GM23338 (cell line): ENCODE measurements at regions not wholly inside any gene's neighbourhood (a gene's known extent, or its start where the extent isn't known, plus 50 kb on each side); places are given as distances from the start of the nearest gene placed in this dataset.

Experiments
- ATAC-seq: fragments of 200-7000 bp; cut with Tn5 transposase; 3 replicates; pipeline ENCODE4 v1.9.1; 2020
- DNase-seq: peaks from one replicate; pipeline ENCODE4 v3.0.0-alpha.2; 2015; ENCODE audit warnings: low spot score
- H2AFZ ChIP-seq: fragments of 200-600 bp; sonication (generic); 2 replicates; pipeline ENCODE4 v1.8.0; 2016; ENCODE audit warnings: antibody characterized with exemption, mild to moderate bottlenecking, moderate library complexity
- H3F3A ChIP-seq: fragments of 200-600 bp; sonication (generic); replicated peaks from 2 replicates; pipeline ENCODE4 v1.8.0; 2017; ENCODE audit warnings: antibody characterized with exemption, mixed run types, low read depth
- H3K27ac ChIP-seq: fragments of 200-600 bp; sonication (generic); 2 replicates; pipeline ENCODE4 v1.6.1; 2016; ENCODE audit warnings: low read depth
- H3K27me3 ChIP-seq: fragments of 200-600 bp; sonication (generic); 2 replicates; pipeline ENCODE4 v1.8.0; 2016; ENCODE audit warnings: mild to moderate bottlenecking, mixed run types, moderate library complexity; ENCODE audit not compliant: insufficient read depth
- H3K36me3 ChIP-seq: fragments of 200-600 bp; sonication (generic); 2 replicates; pipeline ENCODE4 v1.8.0; 2016; ENCODE audit warnings: mild to moderate bottlenecking; ENCODE audit not compliant: insufficient read depth
- H3K4me1 ChIP-seq: fragments of 200-600 bp; sonication (generic); 2 replicates; pipeline ENCODE4 v1.8.0; 2016; ENCODE audit warnings: mild to moderate bottlenecking, moderate library complexity; ENCODE audit not compliant: insufficient read depth
- H3K4me2 ChIP-seq: fragments of 200-600 bp; sonication (generic); 2 replicates; pipeline ENCODE4 v1.7.1; 2017; ENCODE audit warnings: mixed run types
- H3K4me3 ChIP-seq: fragments of 200-600 bp; sonication (generic); 2 replicates; pipeline ENCODE4 v1.6.1; 2016; ENCODE audit warnings: mixed run types
- H3K79me2 ChIP-seq: fragments of 200-600 bp; sonication (generic); replicated peaks from 2 replicates; pipeline ENCODE4 v1.8.0; 2017; ENCODE audit warnings: mild to moderate bottlenecking; ENCODE audit not compliant: insufficient read depth
- H3K9me2 ChIP-seq: fragments of 200-600 bp; sonication (generic); 2 replicates; pipeline ENCODE4 v1.8.0; 2017; ENCODE audit not compliant: insufficient read depth
- H4K20me1 ChIP-seq: fragments of 200-600 bp; sonication (generic); replicated peaks from 2 replicates; pipeline ENCODE4 v1.8.0; 2017; ENCODE audit warnings: mild to moderate bottlenecking; ENCODE audit not compliant: insufficient read depth
- H3K27ac Mint-ChIP-seq: 2 replicates; pipeline ENCODE4 v1.8.0; 2020; ENCODE audit warnings: inconsistent platforms, mild to moderate bottlenecking, moderate library complexity, mixed read lengths
- H3K27me3 Mint-ChIP-seq: 3 replicates; pipeline ENCODE4 v1.8.0; 2022; ENCODE audit warnings: low read depth, mild to moderate bottlenecking, moderate library complexity, mixed read lengths, inconsistent platforms; ENCODE audit not compliant: insufficient read depth, poor library complexity
- H3K36me3 Mint-ChIP-seq: 3 replicates; pipeline ENCODE4 v1.8.0; 2021; ENCODE audit warnings: low read depth, mild to moderate bottlenecking, inconsistent platforms, moderate library complexity, mixed read lengths
- H3K4me1 Mint-ChIP-seq: 3 replicates; pipeline ENCODE4 v1.8.0; 2020; ENCODE audit warnings: mild to moderate bottlenecking, inconsistent platforms, mixed read lengths
- H3K4me3 Mint-ChIP-seq: 3 replicates; pipeline ENCODE4 v1.8.0; 2021; ENCODE audit warnings: moderate library complexity, mild to moderate bottlenecking, inconsistent platforms, mixed read lengths
- H3K9me3 Mint-ChIP-seq: 3 replicates; pipeline ENCODE4 v1.8.0; 2020; ENCODE audit warnings: moderate library complexity, mild to moderate bottlenecking, inconsistent platforms, mixed read lengths
- JUNB ChIP-seq: IDR thresholded peaks from one replicate; pipeline ENCODE4 v1.6.1; 2016; ENCODE audit warnings: antibody characterized with exemption; ENCODE audit not compliant: unreplicated experiment
- POLR2AphosphoS5 ChIP-seq: IDR thresholded peaks from 2 replicates; pipeline ENCODE4 v1.6.1; 2016; ENCODE audit warnings: antibody characterized with exemption, low read depth
- REST ChIP-seq: IDR thresholded peaks from one replicate; pipeline ENCODE4 v1.6.1; 2018; ENCODE audit warnings: antibody characterized with exemption; ENCODE audit not compliant: unreplicated experiment
- ZNF462 ChIP-seq: fragments of 250-450 bp; sonication (Bioruptor Pico); IDR thresholded peaks from 2 replicates; pipeline ENCODE4 v1.5.0; 2020; ENCODE audit warnings: mild to moderate bottlenecking, moderate library complexity

- Mint-ChIP-seq H3K36me3 (no peaks in the 10 kb centered on the region; the same call in 2 of the 3 replicates), H3K9me3 (peaks cover 3% of the 10 kb centered on the region; the same call in 2 of the 3 replicates), H3K4me3 (no peak overlapping the region), H3K4me1 (no peaks in the 10 kb centered on the region), H3K27ac (no peak overlapping the region), H3K27me3 (no peaks in the 10 kb centered on the region)
- H3K4me1 ChIP-seq = no peaks in the 10 kb centered on the region
- H3F3A ChIP-seq = no peaks in the 10 kb centered on the region
- H3K9me2 ChIP-seq = no peaks in the 10 kb centered on the region
- no peaks in the 10 kb centered on the region for H4K20me1 ChIP-seq
- ATAC-seq (no peak), DNase-seq (no peak)
- H3K27ac ChIP-seq = no peak overlapping the region
- no peak for TF ChIP-seq REST
- no peak for TF ChIP-seq POLR2AphosphoS5
- no peak for TF ChIP-seq JUNB
- 0 out of 2 replicates have a peak overlapping the region, but pooled peaks have one; percentile 4 for H2AFZ ChIP-seq
- H3K36me3 ChIP-seq = no peaks in the 10 kb centered on the region
- H3K4me3 ChIP-seq = no peak overlapping the region
- no peaks in the 10 kb centered on the region for H3K27me3 ChIP-seq
- H3K4me2 ChIP-seq = no peak overlapping the region
- H3K79me2 ChIP-seq = no peaks in the 10 kb centered on the region
Measured at GRCh38 chr9:100784755-100785154, 206.9 kb downstream of the CAVIN4 start.

GRCh38 chr9:100785946-100786345, 208.1 kb downstream of the CAVIN4 start:
- Histone ChIP-seq H4K20me1 (no peaks in the 10 kb centered on the region), H3K9me2 (no peaks in the 10 kb centered on the region), H3K4me3 (no peak overlapping the region), H3K27me3 (no peaks in the 10 kb centered on the region), H3K36me3 (no peaks in the 10 kb centered on the region), H3F3A (no peaks in the 10 kb centered on the region), H3K79me2 (no peaks in the 10 kb centered on the region), H3K4me1 (no peaks in the 10 kb centered on the region), H2AFZ (no peak overlapping the region), H3K4me2 (no peak overlapping the region), H3K27ac (no peak overlapping the region)
- DNase-seq (no peak), ATAC-seq (no peak)
- H3K9me3 Mint-ChIP-seq = peaks cover 3% of the 10 kb centered on the region; the same call in 2 of the 3 replicates
- H3K27me3 Mint-ChIP-seq = no peaks in the 10 kb centered on the region
- H3K4me1 Mint-ChIP-seq = no peaks in the 10 kb centered on the region
- no peak for TF ChIP-seq JUNB
- TF ChIP-seq ZNF462 (CRISPR knock-in tag) = no peak
- TF ChIP-seq POLR2AphosphoS5 = no peak
- no peaks in the 10 kb centered on the region; the same call in 2 of the 3 replicates for H3K36me3 Mint-ChIP-seq
- H3K27ac Mint-ChIP-seq = no peak overlapping the region
- no peak overlapping the region for H3K4me3 Mint-ChIP-seq
